ENCODE measurements at regions not wholly inside any gene's neighbourhood (a gene's known extent, or its start where the extent isn't known, plus 50 kb on each side); places are given as distances from the start of the nearest gene placed in this dataset.

DNA sequence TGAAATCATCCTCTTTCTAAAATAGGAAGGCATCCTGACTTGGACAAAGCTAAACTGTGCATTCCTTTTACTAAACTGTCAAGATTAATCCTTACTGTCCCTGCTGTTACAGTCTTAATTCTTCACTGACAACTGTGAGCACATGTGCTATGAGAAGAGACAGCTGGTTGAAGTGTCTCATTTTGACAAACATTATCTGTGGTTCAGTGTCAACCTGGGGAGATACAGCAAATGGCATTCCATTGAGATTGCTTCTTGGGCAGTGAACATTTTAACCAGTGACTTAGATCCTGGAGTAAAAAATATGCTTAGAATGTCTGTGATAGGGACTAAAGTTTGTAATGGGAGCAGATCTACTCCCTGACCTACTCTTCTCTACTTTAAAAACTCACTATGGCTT is 552.6 kb upstream of the ATP2B1 start:
- H3K9me3 ChIP-seq (ENCODE audit: low read length): no peaks in the 10 kb centered on the region
- H3K36me3 ChIP-seq (ENCODE audit: insufficient read depth, low read length): no peaks in the 10 kb centered on the region
- H3K9me2 ChIP-seq (ENCODE audit: insufficient read depth, low read length): no peaks in the 10 kb centered on the region
- H3K9ac ChIP-seq (ENCODE audit: low read length): no peak overlapping the region
- no peaks in the 10 kb centered on the region for H3K27me3 ChIP-seq (ENCODE audit: insufficient read depth, low read depth, low read length)
- TF ChIP-seq SMC3 (conservative IDR thresholded peaks at IDR 0.05; ENCODE audit: poor library complexity): no peak
- TF ChIP-seq POLR2AphosphoS5 (IDR thresholded peaks at IDR 0.05): peak; percentile 57
- peak; percentile 88 for TF ChIP-seq EP300 (conservative IDR thresholded peaks at IDR 0.05; ENCODE audit: poor library complexity, severe bottlenecking)
- H3K4me3 ChIP-seq (ENCODE audit: low read length): no peak overlapping the region
- H3F3A ChIP-seq (ENCODE audit: insufficient read depth, low read length, poor library complexity, severe bottlenecking): no peaks in the 10 kb centered on the region
- H3K79me2 ChIP-seq (replicated peaks; ENCODE audit: insufficient read depth, low read length): no peaks in the 10 kb centered on the region
- H2AFZ ChIP-seq (ENCODE audit: low read depth, low read length): no peak overlapping the region
- no peak overlapping the region for H3K4me2 ChIP-seq (ENCODE audit: low read length)
- H4K20me1 ChIP-seq (ENCODE audit: insufficient read depth): no peaks in the 10 kb centered on the region
- H3K27ac ChIP-seq (ENCODE audit: low read length): no peak overlapping the region

DNA sequence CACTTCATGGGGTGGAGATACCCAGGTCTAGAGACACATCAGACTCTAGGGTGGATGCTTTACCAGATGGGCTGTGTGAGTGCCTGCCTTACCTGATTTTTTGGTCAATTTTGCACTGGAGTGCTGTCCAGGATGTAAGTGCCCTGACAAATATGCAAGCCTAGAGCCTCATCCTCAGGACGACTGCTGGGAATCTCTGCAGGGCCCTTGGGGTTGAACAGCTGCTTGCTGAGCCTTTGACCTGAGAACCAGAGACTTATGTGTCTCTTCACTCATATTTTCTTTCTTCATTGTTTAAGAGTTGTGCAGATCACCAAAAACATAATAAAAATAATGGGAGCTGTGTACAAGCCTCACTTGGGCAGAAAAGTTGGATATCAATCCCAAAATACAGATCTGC is 551.5 kb upstream of the ATP2B1 start:
- no peaks in the 10 kb centered on the region for H3K79me2 ChIP-seq (replicated peaks; ENCODE audit: insufficient read depth, low read length)
- H3F3A ChIP-seq (ENCODE audit: insufficient read depth, low read length, poor library complexity, severe bottlenecking): no peaks in the 10 kb centered on the region
- H3K27ac ChIP-seq (ENCODE audit: low read length): no peak overlapping the region
- no peaks in the 10 kb centered on the region for H4K20me1 ChIP-seq (ENCODE audit: insufficient read depth)
- TF ChIP-seq MXI1 (conservative IDR thresholded peaks at IDR 0.05; ENCODE audit: poor library complexity, severe bottlenecking) (no peak), RAD21 (conservative IDR thresholded peaks at IDR 0.05) (no peak), SMC3 (conservative IDR thresholded peaks at IDR 0.05; ENCODE audit: poor library complexity) (no peak), TAF1 (IDR thresholded peaks at IDR 0.05; ENCODE audit: low read depth) (no peak), EP300 (conservative IDR thresholded peaks at IDR 0.05; ENCODE audit: poor library complexity, severe bottlenecking) (no peak), POLR2AphosphoS5 (IDR thresholded peaks at IDR 0.05) (no peak), EZH2 (IDR thresholded peaks at IDR 0.05; ENCODE audit: borderline replicate concordance, insufficient read depth, low read length, poor library complexity, severe bottlenecking) (no peak)
- TF ChIP-seq, protein P1, sequence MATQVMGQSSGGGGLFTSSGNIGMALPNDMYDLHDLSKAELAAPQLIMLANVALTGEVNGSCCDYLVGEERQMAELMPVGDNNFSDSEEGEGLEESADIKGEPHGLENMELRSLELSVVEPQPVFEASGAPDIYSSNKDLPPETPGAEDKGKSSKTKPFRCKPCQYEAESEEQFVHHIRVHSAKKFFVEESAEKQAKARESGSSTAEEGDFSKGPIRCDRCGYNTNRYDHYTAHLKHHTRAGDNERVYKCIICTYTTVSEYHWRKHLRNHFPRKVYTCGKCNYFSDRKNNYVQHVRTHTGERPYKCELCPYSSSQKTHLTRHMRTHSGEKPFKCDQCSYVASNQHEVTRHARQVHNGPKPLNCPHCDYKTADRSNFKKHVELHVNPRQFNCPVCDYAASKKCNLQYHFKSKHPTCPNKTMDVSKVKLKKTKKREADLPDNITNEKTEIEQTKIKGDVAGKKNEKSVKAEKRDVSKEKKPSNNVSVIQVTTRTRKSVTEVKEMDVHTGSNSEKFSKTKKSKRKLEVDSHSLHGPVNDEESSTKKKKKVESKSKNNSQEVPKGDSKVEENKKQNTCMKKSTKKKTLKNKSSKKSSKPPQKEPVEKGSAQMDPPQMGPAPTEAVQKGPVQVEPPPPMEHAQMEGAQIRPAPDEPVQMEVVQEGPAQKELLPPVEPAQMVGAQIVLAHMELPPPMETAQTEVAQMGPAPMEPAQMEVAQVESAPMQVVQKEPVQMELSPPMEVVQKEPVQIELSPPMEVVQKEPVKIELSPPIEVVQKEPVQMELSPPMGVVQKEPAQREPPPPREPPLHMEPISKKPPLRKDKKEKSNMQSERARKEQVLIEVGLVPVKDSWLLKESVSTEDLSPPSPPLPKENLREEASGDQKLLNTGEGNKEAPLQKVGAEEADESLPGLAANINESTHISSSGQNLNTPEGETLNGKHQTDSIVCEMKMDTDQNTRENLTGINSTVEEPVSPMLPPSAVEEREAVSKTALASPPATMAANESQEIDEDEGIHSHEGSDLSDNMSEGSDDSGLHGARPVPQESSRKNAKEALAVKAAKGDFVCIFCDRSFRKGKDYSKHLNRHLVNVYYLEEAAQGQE (IDR thresholded peaks at IDR 0.05; ENCODE audit: borderline replicate concordance): no peak
- TF ChIP-seq, protein P2, sequence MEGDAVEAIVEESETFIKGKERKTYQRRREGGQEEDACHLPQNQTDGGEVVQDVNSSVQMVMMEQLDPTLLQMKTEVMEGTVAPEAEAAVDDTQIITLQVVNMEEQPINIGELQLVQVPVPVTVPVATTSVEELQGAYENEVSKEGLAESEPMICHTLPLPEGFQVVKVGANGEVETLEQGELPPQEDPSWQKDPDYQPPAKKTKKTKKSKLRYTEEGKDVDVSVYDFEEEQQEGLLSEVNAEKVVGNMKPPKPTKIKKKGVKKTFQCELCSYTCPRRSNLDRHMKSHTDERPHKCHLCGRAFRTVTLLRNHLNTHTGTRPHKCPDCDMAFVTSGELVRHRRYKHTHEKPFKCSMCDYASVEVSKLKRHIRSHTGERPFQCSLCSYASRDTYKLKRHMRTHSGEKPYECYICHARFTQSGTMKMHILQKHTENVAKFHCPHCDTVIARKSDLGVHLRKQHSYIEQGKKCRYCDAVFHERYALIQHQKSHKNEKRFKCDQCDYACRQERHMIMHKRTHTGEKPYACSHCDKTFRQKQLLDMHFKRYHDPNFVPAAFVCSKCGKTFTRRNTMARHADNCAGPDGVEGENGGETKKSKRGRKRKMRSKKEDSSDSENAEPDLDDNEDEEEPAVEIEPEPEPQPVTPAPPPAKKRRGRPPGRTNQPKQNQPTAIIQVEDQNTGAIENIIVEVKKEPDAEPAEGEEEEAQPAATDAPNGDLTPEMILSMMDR (IDR thresholded peaks at IDR 0.05; ENCODE audit: poor library complexity, severe bottlenecking): no peak
- H3K9me3 ChIP-seq (ENCODE audit: low read length): no peaks in the 10 kb centered on the region
- no peaks in the 10 kb centered on the region for H3K36me3 ChIP-seq (ENCODE audit: insufficient read depth, low read length)
- no peak overlapping the region for H3K4me2 ChIP-seq (ENCODE audit: low read length)
- H3K9me2 ChIP-seq (ENCODE audit: insufficient read depth, low read length): no peaks in the 10 kb centered on the region
- H2AFZ ChIP-seq (ENCODE audit: low read depth, low read length): no peak overlapping the region
- H3K27me3 ChIP-seq (ENCODE audit: insufficient read depth, low read depth, low read length): no peaks in the 10 kb centered on the region
- no peak overlapping the region for H3K4me3 ChIP-seq (ENCODE audit: low read length)
- H3K9ac ChIP-seq (ENCODE audit: low read length): no peak overlapping the region

Measured in neural cell (in vitro differentiated cells).